Astrocyte of the cerebellum (primary cell): ENCODE measurements at regions not wholly inside any gene's neighbourhood (a gene's known extent, or its start where the extent isn't known, plus 50 kb on each side); places are given as distances from the start of the nearest gene placed in this dataset.
"Not testable (repeated sequence)": the region's sequence is repeated elsewhere in the genome, so short reads cannot be mapped to it uniquely, and the experiment has no call there.

Source experiments
- DNase-seq: peaks from one replicate; pipeline ENCODE4 v3.0.0-alpha.2; 2011; ENCODE audit warnings: low read depth
- H3K4me3 ChIP-seq: 2 replicates; pipeline ENCODE4 v1.5.1; 2011; ENCODE audit warnings: mild to moderate bottlenecking, low read depth, low read length, moderate library complexity
- in situ Hi-C: cut with HindIII; loops from 2 replicates; pipeline ENCODE4 v1.10.0; 2017; ENCODE audit warnings: low sequenced_read_pairs
- TF ChIP-seq, protein P1 (sequence below): IDR thresholded peaks from 2 replicates; pipeline ENCODE4 v1.5.1; 2012; ENCODE audit warnings: low read length, low read depth, moderate library complexity, mild to moderate bottlenecking; ENCODE audit errors: missing control alignments

DNA sequence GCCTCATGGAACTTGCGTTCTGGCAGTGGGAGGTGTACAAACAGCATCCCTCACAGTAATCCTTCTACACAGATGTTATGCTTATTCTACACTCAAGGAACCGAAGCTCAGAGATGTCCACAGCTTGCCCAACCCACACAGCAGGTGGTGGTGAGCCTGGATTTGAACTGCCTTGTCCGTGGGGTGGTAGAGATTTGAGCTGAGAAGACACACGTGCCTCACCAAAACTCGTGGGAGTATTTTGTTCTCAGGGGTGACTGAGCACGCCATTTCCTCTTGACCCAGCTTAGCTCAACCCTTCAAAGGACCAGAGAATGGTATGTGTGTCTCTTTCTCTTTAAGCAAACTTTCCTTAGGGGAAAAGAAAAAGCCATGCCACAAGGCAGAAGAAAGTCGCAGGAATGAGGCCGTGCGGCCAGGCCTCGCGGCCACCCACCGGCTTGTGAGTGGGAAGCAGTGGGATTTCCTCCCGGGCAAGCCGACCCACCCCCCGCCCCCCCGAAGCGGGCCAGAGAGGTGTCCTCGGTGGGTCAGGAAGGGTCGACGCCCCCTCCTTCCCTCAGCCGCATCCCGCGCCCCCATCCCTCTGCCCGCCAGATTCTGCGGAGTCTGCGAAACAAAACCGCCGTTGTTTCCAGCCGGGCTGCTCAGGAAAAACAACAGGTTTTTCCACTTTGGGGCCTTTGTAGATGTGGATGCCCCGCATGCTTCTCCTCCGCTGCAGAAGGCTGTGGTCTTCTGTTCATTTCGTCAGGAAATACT lies 123.8 kb upstream of the ZNF469 start:
- in situ Hi-C loops, H3K4me3 ChIP-seq, DNase-seq: not testable (repeated sequence)

DNA sequence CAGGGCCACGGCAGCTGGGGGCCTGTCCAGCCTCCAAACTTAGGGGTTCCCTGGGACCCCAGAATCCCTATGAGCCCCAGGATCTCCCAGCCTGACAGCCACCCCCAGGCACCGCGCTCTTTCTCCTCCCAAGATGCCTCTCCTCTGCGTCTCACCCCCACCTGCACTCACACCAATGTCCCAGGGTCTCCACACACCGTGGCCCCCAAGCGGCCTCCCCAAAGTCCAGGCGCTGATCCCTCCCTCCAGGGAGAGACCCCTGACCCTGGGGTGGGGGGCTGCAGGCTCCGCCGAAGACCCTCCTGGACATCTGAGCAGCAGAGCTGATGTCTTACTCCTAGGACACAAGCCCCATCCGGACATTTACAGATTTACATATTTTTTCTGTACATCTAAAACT lies 123.2 kb upstream of the ZNF469 start:
- DNase-seq, H3K4me3 ChIP-seq, in situ Hi-C loops: not testable (repeated sequence)

DNA sequence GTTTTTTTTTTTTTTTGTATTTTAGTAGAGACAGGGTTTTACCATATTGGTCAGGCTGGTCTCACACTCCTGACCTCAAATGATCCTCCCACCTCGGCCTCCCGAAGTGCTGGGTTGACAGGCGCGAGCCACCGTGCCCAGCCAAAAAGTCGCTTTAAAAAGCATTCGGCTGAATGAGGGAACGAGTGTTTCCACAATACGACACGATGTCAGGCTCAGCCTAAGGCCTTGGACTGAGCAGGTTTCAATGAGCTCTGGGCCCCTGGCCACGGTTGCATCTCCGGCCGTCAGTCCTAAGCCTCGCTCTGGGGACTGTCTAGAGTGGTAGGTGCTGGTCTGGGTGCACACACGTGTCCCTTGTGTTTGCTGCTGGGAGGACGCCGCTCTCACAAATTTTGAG lies 122.6 kb upstream of the ZNF469 start:
- H3K4me3 ChIP-seq, in situ Hi-C loops, DNase-seq: not testable (repeated sequence)

DNA sequence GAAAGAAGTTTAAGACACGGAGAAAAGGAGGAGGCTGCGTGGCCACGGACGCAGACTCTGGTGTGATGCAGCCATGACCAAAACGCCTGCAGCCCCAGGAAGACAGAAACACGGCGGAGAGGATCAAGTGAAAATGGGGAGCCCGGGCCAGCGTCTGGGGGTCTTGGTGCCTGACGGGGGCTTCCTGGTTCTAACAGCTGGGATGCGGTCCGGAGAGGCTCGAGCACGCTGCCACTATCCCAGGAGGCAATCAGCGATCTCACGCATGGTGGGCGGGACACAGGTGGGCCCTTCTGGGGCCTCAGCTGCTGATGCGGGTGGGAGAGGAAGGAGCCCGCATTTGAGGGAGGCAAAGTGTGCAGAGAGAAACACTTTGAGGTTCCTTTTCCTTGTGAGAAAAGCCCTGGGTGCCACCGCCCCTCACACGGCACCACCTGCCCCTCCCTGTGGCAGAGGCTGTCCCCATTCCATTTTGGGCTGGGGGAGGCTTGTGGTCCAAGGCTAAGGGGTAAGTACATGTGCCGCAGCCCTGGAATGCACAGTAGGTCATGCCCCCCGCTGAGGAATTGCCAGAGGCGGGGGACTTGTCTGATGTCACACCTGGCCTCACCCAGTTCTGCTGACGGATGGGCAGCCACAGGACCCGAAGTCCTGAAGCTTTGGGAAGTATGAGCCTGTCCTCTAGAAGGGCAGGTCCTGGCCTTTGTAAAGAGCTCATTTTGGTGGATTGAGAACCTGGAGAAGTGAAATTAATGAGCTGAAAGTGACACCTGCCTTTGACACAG lies 121.7 kb upstream of the ZNF469 start:
- H3K4me3 ChIP-seq, DNase-seq, in situ Hi-C loops: not testable (repeated sequence)

DNA sequence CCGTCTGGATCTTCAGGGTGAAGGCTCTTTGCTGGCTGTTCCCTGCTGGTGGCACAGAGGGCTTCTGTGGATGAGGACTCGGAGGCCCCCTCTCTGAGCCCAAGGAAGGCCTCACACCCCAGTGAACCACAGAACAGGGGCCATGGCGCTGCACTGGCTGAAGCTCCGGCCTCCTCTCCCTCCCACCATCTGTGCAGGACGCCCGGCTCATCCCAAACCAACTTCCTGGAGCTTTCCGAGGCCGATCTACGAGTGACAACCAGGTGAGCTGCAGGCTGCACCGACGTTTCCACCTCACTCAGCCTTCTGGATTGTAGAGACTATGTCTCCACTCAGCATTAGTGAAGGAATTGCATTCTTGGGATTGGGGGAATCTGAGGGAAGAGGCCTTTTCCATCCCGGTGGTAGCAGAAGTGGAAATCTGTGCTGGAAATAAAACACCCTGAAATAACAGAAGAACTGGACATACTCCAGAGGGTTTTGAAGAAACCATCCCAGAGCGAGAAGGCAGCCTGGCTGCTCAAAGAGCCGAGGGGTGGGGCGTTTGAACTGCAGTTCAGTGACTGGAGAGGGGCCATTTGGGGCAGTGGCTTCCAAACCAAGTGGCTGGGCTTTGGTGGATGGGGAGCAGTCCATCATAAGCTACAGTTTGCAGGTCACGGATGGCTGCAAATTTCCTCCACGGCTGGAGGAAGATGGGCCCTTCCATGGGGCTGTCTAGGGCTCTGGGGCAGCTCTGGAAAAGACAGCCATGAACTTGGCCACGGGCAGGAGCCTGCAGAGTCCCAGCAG lies 120.7 kb upstream of the ZNF469 start:
- H3K4me3 ChIP-seq, result not testable (repeated sequence)

DNA sequence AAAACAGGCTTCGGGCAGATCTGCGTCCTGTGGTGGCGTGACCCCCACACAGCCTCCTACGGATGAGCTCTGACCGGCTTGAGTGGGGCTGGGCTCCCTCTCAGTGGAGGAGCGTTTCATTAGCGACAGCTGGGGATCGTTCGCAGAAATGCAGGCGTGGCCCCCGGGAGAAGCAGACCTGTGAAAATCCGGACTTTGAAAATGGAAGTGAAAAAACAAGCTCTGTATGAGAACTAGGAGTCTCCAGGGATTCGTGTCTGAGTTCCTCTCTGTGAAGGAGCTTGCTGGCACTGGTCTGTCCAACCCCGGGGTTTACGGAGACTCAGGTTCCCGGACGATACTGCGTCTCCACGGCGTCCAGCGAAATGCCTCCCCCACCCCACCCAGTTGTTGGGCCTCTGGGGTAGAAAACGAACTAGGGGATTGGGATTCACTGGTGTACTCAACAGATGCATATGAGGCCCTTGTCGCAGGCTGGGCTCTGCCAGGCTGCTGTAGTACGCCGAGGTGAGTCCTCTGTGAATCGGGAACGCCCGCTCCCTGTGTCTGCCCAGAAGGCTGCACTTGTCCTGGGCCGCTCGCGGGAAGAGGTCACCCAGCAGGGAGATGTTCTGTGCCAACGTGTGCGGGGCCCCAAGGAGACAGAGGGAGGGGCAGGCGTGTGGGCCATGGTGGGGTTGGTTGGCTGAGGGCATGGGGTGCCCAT lies 119.7 kb upstream of the ZNF469 start:
- in situ Hi-C loops, DNase-seq, H3K4me3 ChIP-seq: not testable (repeated sequence)

More for the DNA sequence above, 120.7 kb upstream of the ZNF469 start:
- in situ Hi-C loops, DNase-seq: not testable (repeated sequence)

DNA sequence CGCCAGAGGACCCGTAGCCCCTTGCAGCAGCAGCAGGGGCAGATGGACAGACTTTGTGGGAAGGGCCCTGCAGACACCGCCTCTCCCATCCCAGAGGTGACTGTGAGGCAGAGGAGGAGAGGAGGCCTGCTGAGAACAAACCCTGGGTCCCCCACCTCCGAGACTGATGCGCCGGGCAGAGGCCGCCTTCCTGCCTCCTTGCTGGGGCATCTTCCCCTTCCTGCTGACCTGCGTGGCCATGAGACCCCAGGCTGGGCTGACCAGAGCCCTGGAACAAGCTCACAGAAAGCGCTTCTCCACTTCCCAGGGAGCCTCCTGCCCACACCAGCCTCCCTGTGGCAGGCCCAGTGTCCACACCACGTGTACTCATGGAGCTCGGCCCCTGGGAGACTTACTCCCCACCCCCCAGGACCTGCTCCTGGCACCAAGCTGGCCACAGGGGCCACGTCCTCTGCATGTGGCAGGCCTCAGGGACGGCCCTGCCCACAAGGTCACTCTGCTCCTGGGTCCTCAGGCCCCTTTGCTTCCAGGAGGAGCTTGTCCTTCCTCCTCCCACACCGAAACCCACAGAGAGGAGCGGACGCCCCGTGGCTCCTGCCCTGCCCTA lies 119.0 kb upstream of the ZNF469 start:
- H3K4me3 ChIP-seq, in situ Hi-C loops, DNase-seq: not testable (repeated sequence)

DNA sequence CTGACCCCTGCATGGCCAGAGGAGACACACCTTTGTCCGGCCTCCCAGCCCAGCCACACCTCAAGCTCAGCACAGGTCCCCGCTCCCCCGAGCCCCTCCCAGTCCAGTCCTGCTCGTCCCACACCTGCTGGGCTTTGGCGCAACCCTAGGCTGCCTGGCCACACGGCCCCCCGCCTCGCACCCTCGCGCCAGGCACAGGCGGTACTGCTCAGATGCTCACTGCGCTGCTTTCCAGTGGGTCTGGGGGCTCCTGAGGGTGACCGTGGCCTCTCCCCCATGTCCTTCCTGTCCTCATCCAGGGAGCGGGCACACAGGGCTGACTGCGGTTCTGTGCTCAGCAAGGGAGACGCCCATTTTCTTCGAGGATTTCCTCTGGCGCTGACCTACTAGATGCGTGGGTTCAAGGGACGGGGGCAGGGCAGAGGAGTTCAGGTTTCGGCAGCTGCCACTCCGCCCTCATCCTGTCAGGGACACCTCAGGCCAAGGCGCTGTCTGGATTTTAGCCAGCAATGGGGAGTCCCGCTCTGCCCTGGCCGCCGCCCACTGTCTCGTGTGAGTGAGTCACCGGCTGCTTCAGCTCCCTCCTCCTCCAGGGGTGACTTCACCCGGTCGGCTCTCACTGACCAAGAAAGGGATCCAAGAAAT lies 118.0 kb upstream of the ZNF469 start:
- H3K4me3 ChIP-seq, result no peak overlapping the region
- in situ Hi-C loops, result no loop called here
- TF ChIP-seq, protein P1, sequence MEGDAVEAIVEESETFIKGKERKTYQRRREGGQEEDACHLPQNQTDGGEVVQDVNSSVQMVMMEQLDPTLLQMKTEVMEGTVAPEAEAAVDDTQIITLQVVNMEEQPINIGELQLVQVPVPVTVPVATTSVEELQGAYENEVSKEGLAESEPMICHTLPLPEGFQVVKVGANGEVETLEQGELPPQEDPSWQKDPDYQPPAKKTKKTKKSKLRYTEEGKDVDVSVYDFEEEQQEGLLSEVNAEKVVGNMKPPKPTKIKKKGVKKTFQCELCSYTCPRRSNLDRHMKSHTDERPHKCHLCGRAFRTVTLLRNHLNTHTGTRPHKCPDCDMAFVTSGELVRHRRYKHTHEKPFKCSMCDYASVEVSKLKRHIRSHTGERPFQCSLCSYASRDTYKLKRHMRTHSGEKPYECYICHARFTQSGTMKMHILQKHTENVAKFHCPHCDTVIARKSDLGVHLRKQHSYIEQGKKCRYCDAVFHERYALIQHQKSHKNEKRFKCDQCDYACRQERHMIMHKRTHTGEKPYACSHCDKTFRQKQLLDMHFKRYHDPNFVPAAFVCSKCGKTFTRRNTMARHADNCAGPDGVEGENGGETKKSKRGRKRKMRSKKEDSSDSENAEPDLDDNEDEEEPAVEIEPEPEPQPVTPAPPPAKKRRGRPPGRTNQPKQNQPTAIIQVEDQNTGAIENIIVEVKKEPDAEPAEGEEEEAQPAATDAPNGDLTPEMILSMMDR, result no peak
- peak; percentile 78 for DNase-seq

DNA sequence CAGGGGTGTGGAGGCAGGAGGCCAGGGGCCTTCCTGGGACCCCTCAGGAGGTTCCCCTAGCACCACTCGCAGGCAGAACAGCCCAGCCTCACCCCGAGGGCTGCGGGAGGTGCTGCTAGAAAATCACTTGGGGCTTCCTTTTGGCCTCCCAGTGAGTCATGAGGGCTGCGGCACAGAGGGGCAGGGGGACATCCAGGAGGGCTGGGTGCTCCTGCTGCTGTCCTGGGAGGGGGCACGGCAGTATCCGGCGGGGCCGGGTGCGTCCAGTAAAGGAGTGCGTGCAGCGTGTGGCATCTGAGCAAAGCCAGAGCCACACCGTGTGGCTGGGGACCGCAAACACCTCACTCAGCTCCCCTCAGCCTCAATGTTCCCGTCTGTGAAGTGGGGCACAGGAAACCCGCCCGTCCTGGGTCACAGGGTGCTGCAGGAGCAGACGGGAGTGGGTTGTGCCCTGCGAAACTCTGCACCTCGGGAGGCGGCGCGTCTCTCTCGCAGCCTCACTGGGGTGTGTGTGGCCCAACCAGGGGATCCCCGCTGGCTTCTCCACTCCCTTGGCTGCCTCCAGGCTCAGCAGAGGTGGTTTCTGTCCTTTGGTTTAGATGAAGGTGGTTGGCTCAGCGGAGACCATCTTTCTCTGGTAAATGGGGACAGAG lies 117.3 kb upstream of the ZNF469 start:
- in situ Hi-C loops, DNase-seq, H3K4me3 ChIP-seq: not testable (repeated sequence)

DNA sequence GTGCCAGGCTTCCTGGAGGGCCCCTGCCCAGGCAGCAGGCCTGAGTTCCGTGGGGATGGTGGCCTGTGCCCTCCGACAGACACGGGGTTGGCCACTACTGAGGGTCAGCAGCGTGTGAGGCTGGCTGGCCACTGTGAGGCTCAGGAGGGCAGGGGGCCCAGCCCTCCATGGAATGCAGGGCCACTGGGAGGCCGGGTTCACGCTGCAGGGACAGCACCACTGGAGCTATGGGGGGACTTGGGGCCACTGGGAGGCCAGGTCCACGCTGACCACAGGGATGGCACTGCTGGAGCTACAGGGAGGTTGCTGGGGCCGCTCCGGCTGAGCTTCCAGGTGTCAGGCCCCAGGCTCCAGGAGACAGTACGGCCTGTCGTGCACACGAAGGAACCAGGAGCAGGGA lies 116.7 kb upstream of the ZNF469 start:
- in situ Hi-C loops, DNase-seq, H3K4me3 ChIP-seq: not testable (repeated sequence)

DNA sequence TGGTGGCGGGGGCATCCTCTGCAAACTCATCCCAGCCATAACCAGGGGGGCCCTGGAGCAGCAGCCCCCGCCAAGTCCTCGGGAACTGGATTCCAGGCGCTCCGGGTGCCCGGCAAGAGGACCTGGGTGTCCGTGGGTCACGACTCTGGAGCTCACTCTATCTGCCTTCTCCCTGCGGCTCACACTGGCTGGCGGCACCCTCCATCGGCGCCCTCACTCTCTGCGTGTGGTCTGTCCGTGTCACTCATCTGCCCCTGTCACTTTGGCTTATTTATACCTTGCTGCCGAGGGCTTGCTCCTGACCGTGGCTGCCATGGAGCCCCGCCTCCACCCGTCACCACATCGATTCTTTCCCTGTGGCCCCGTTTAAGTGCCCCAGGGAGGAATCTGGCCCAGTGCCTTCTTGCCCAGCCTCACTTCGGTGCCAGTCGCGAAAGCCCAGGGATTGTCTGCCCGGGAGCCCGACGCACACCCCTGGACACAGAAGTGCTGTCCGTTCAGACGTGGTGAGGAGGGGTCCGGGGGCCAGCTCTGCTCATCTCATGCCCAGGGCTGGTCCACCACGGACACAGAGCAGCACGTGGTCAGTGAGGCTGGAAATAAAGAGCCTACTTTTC lies 115.7 kb upstream of the ZNF469 start:
- in situ Hi-C loops, H3K4me3 ChIP-seq, DNase-seq: not testable (repeated sequence)

DNA sequence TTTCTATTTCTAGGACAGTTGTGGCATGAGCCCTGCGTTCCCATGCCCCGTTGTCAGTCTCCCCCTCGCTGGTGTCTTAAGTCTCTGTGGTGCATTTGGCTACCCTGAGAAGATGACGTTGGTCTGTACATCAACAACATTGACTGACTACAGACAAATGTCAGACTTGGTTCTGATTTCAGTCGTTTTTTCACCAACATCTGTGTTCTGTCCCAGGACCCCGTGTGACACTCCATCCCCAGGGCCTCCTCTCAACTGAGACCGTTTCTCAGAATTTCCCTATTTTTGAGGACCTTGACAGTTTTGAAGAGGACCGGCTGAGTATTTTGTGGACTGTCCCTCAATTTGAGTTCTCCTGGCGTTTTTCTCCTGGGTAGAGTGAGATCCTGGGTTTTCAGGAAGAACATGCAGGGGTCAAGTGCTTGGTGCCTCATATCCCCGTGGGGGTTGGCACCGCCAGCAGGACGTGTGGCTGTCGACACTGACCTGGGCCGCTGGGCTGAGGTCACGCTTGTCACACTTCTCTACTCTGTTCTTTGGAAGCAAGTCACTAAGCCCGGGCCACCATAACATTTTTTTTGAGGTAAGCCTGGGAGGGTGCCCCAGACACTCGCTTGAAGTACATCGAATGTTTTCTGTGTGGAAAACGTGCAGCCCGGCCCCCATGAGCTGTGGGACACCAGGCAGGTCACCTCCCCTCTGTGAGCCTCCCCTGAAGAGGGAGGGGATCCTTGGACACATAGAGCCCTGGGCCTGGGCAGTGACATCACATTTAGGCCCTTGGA lies 114.4 kb upstream of the ZNF469 start:
- not testable (repeated sequence) for H3K4me3 ChIP-seq

DNA sequence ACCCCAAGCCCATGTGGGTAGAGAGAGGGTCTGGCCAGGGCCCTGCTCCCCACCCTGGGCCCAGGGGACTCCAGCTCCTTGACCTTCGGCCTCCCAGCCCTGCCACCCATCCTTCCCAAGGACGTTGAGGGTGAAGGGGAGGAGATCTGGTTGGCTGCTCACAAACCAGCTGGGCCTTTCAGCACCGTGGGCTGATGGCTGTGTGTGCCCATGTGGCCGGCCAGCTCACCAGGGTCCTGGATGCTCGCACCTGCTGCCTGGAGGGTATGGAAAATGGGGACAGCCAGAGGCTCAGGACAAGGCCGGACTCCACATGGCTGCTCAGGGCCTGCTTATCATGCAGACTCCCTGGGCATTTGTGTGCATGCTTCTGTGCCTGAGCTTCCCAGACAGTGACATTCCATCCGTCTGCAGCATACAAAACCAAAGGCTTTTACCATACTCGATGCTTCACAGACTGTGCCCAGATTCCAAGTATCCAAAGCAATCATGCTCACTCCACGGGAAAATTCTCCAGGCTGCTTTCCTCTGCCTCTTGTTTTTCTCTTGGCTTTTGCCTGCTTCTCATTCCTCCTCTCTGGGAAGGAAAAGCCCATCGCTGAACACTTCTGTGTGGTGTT lies 112.5 kb upstream of the ZNF469 start:
- in situ Hi-C loops, H3K4me3 ChIP-seq, DNase-seq: not testable (repeated sequence)

More for the DNA sequence above, 114.4 kb upstream of the ZNF469 start:
- in situ Hi-C loops, DNase-seq: not testable (repeated sequence)
